ENCODE measurements at regions not wholly inside any gene's neighbourhood (a gene's known extent, or its start where the extent isn't known, plus 50 kb on each side); places are given as distances from the start of the nearest gene placed in this dataset.

DNA sequence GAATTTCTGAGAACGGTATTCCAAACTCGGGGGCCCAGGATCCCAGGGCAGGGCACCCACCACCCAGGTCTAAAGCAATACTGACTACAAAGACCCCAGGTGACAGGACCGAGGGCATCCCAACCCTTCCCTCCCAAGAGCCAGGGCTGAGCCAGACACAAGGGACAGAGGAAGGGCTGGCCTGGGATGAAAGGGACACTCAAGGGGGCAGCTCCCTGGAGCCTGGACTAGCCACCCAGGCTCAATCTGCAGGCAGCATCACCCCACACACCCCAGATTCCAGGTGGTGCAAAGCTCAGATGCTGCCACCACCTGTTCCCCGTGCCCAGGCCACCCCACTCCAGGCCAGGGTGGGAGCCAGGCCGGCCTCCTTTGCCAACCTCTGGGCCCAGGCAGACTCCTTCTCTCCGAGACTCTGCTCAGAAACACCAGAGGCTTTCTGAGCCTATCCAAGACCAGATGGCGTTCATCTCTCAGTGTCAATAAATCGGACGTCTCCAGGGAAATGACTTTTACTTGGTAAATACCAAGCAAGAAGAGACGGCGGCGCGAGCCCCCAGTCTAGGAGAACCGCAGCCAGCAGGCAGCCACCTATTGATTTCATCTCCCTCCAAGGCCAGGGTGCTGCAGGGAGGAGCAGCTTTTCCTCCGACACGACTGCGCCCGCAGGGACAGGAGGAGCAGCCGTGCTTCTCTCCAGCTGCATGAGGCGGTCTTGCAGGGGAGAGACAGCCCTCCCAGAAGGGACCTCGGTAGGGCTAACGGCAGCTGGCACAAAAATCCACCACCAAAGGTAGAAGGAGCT lies 94.1 kb upstream of the ADAMTS2 start:
- Histone ChIP-seq H3K27me3 (ENCODE audit: control insufficient read depth, insufficient read depth, low read length) (no peaks in the 10 kb centered on the region), H3K27ac (ENCODE audit: low read depth, low read length) (no peak overlapping the region), H3K4me3 (ENCODE audit: low read depth, low read length) (no peak overlapping the region), H3K9me3 (ENCODE audit: control insufficient read depth, insufficient read depth, low read length) (peaks cover 63% of the 10 kb centered on the region)
- ChIA-PET POLR2A (no interaction called here), CTCF (no interaction called here)
- no peak for DNase-seq (ENCODE audit: low read depth, low spot score)
- no peak for TF ChIP-seq CTCF (IDR thresholded peaks at IDR 0.05; ENCODE audit: low read depth, low read length)

DNA sequence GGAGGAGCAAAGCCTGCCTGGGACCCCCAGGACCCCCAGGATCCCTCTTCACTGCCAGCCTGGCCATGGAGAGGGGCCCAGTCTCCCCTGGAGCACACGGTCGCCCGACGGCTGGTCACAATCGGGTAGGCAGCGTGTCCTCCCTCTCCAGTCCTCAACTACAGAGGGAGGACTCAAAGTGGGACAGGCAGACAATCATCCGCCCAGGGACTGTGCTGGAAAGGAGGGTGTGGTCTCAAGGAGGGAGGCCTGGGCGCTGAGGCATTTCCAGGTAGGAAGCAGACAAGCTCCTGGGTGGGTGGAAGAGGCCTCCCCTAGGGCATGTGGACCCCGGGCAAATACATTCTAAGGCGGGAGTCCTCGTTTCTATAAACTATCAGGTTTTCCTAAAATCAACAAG lies 93.2 kb upstream of the ADAMTS2 start:
- Histone ChIP-seq H3K27me3 (ENCODE audit: control insufficient read depth, insufficient read depth, low read length) (no peaks in the 10 kb centered on the region), H3K4me3 (ENCODE audit: low read depth, low read length) (no peak overlapping the region), H3K27ac (ENCODE audit: low read depth, low read length) (no peak overlapping the region), H3K9me3 (ENCODE audit: control insufficient read depth, insufficient read depth, low read length) (peaks cover 64% of the 10 kb centered on the region)
- ChIA-PET CTCF (no interaction called here), POLR2A (no interaction called here)
- TF ChIP-seq CTCF (IDR thresholded peaks at IDR 0.05; ENCODE audit: low read depth, low read length): no peak
- DNase-seq (ENCODE audit: low read depth, low spot score): no peak

- POLR2A ChIA-PET: no interaction called here
- Histone ChIP-seq H3K4me3 (ENCODE audit: low read depth, low read length) (no peak overlapping the region), H3K9me3 (ENCODE audit: control insufficient read depth, insufficient read depth, low read length) (peaks cover 67% of the 10 kb centered on the region), H3K27me3 (ENCODE audit: control insufficient read depth, insufficient read depth, low read length) (no peaks in the 10 kb centered on the region), H3K27ac (ENCODE audit: low read depth, low read length) (no peak overlapping the region)
- TF ChIP-seq CTCF (IDR thresholded peaks at IDR 0.05; ENCODE audit: low read depth, low read length): no peak
- no peak for DNase-seq (ENCODE audit: low read depth, low spot score)
- CTCF ChIA-PET: no interaction called here
Observed at GRCh38 chr5:179438011-179438441, 92.8 kb upstream of the ADAMTS2 start.

- ChIA-PET POLR2A (no interaction called here), CTCF (no interaction called here)
- no peak for DNase-seq (ENCODE audit: low read depth, low spot score)
- Histone ChIP-seq H3K4me3 (ENCODE audit: low read depth, low read length) (no peak overlapping the region), H3K9me3 (ENCODE audit: control insufficient read depth, insufficient read depth, low read length) (peaks cover 71% of the 10 kb centered on the region), H3K27ac (ENCODE audit: low read depth, low read length) (no peak overlapping the region), H3K27me3 (ENCODE audit: control insufficient read depth, insufficient read depth, low read length) (no peaks in the 10 kb centered on the region)
- no peak for TF ChIP-seq CTCF (IDR thresholded peaks at IDR 0.05; ENCODE audit: low read depth, low read length)
Observed at GRCh38 chr5:179437341-179438001, 92.2 kb upstream of the ADAMTS2 start.

Data from AG04450 (cell line).